ENCODE measurements at regions not wholly inside any gene's neighbourhood (a gene's known extent, or its start where the extent isn't known, plus 50 kb on each side); places are given as distances from the start of the nearest gene placed in this dataset.

GRCh38 chr15:61755467-61755866 lies 304.8 kb downstream of the VPS13C start:
- TF ChIP-seq EZH2phosphoT487 (IDR thresholded peaks at IDR 0.05; ENCODE audit: insufficient read depth, low read depth): no peak
- no peak for TF ChIP-seq EZH2 (IDR thresholded peaks at IDR 0.05; ENCODE audit: insufficient read depth, poor library complexity, severe bottlenecking)
